Suprapubic skin (tissue), 3 donors: ENCODE measurements at regions not wholly inside any gene's neighbourhood (a gene's known extent, or its start where the extent isn't known, plus 50 kb on each side); places are given as distances from the start of the nearest gene placed in this dataset.

Source experiments
- CTCF ChIP-seq, 2 donors: fragments of 200-600 bp in 1 of 2; fragments of 450-650 bp in 1 of 2; sonication (generic) in 1 of 2; IDR thresholded peaks; one replicate each; pipeline ENCODE4 v1.5.1; 2016 to 2019; ENCODE audit warnings: antibody characterized with exemption in 2 of 2, mild to moderate bottlenecking in 1 of 2, moderate library complexity in 1 of 2
- POLR2AphosphoS5 ChIP-seq, 3 donors: sonication (generic); formaldehyde crosslinking; IDR thresholded peaks; one replicate each; pipeline ENCODE4 v1.6.1; 2017; ENCODE audit warnings: antibody characterized with exemption in 3 of 3

GRCh38 chr5:104909803-104910202, 1347.2 kb upstream of the NUDT12 start:
- no peak for TF ChIP-seq CTCF (IDR thresholded peaks at IDR 0.05)
- TF ChIP-seq POLR2AphosphoS5 (IDR thresholded peaks at IDR 0.05) = no peak
